ENCODE measurements at regions not wholly inside any gene's neighbourhood (a gene's known extent, or its start where the extent isn't known, plus 50 kb on each side); places are given as distances from the start of the nearest gene placed in this dataset.

GRCh38 chr2:236380051-236380612 is 115.9 kb upstream of the ASB18 start:
- TF ChIP-seq CTCF (IDR thresholded peaks at IDR 0.05): no peak
- TF ChIP-seq POLR2A (IDR thresholded peaks at IDR 0.05): no peak
